ENCODE measurements at regions not wholly inside any gene's neighbourhood (a gene's known extent, or its start where the extent isn't known, plus 50 kb on each side); places are given as distances from the start of the nearest gene placed in this dataset.

DNA sequence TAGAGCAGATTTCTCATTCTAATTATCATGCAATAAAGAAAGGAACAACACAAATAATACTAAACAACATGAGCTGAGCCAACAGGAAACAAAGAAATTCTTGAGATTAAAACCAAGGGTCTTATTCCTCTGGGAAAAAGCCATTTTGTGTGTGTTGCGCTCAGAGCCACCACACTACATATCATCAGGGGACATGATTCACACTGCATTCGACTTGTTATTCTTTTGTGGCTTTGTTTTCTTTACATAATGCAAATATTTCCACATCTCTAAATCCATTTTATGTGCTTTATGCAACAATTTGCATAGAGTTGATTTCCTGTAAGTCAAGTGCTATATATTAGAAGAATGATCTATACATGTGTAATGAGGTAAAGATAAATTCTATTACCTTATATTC lies 719.6 kb downstream of the TBC1D32 start:
- TF ChIP-seq, protein P1, sequence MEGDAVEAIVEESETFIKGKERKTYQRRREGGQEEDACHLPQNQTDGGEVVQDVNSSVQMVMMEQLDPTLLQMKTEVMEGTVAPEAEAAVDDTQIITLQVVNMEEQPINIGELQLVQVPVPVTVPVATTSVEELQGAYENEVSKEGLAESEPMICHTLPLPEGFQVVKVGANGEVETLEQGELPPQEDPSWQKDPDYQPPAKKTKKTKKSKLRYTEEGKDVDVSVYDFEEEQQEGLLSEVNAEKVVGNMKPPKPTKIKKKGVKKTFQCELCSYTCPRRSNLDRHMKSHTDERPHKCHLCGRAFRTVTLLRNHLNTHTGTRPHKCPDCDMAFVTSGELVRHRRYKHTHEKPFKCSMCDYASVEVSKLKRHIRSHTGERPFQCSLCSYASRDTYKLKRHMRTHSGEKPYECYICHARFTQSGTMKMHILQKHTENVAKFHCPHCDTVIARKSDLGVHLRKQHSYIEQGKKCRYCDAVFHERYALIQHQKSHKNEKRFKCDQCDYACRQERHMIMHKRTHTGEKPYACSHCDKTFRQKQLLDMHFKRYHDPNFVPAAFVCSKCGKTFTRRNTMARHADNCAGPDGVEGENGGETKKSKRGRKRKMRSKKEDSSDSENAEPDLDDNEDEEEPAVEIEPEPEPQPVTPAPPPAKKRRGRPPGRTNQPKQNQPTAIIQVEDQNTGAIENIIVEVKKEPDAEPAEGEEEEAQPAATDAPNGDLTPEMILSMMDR (conservative IDR thresholded peaks at IDR 0.05) = no peak
- DNase-seq = no peak
- H3K27me3 ChIP-seq (ENCODE audit: insufficient read depth, low read length) = no peaks in the 10 kb centered on the region
- no peaks in the 10 kb centered on the region for H3K9me3 Mint-ChIP-seq
- no peak overlapping the region for H3K4me3 Mint-ChIP-seq
- no peaks in the 10 kb centered on the region for H3K79me2 ChIP-seq (ENCODE audit: insufficient read depth, low read length)
- no peaks in the 10 kb centered on the region for H4K20me1 ChIP-seq (ENCODE audit: control insufficient read depth, insufficient read depth, insufficient read length)
- H3K27me3 Mint-ChIP-seq (ENCODE audit: low read depth) = no peaks in the 10 kb centered on the region
- H3K4me2 ChIP-seq (ENCODE audit: insufficient read depth, insufficient read length, low read length) = no peak overlapping the region
- no peaks in the 10 kb centered on the region for H3K36me3 Mint-ChIP-seq (ENCODE audit: insufficient read depth in 1 of 3, low read depth in 3 of 3)
- WGBS (ENCODE audit: extremely low coverage, insufficient read length, low lambda C conversion rate) = no CpG with 5 or more reads among the region's 2 CpGs
- no peak overlapping the region for H4K5ac ChIP-seq (ENCODE audit: insufficient read length, low read depth, low read length)
- H3K4me1 Mint-ChIP-seq = no peaks in the 10 kb centered on the region
- H3K79me1 ChIP-seq (ENCODE audit: insufficient read depth, low read depth, low read length, poor library complexity, severe bottlenecking) = no peaks in the 10 kb centered on the region
- no peak overlapping the region for H3K9ac ChIP-seq (ENCODE audit: extremely low read depth, insufficient read length, low read length)
- no peaks in the 10 kb centered on the region; the same call in 1 of the 2 replicates for H3K4me1 ChIP-seq (ENCODE audit: insufficient read depth, low read length)
- no peak overlapping the region for H2BK5ac ChIP-seq (ENCODE audit: insufficient read length, low read length)
- no peak overlapping the region for H2AFZ ChIP-seq (ENCODE audit: low read length)
- no peak overlapping the region for H3K27ac ChIP-seq (ENCODE audit: insufficient read length, low read depth, low read length)
- no peak overlapping the region for H3K14ac ChIP-seq (ENCODE audit: insufficient read depth, low read length)
- H3K18ac ChIP-seq (ENCODE audit: insufficient read length, low read depth, low read length) = no peak overlapping the region
- no peak overlapping the region for H2BK120ac ChIP-seq (ENCODE audit: low read depth, low read length, poor library complexity, severe bottlenecking)
- H3T11ph ChIP-seq (ENCODE audit: low read length) = no peak overlapping the region
- H2BK12ac ChIP-seq (ENCODE audit: insufficient read length, low read depth, low read length) = no peak overlapping the region
- no peak overlapping the region for H2BK15ac ChIP-seq (ENCODE audit: low read depth, low read length)
- no peak overlapping the region for H3K23ac ChIP-seq (ENCODE audit: insufficient read length, low read depth, low read length)
- no peak overlapping the region for H2AK5ac ChIP-seq (ENCODE audit: insufficient read length, low read length)
- H3K23me2 ChIP-seq (ENCODE audit: insufficient read length, low read depth, low read length, poor library complexity, severe bottlenecking) = no peaks in the 10 kb centered on the region
- H3K4ac ChIP-seq (ENCODE audit: low read depth, low read length) = no peak overlapping the region
- no peak overlapping the region for H2BK20ac ChIP-seq (ENCODE audit: low read depth, low read length, poor library complexity, severe bottlenecking)
- H3K27ac Mint-ChIP-seq = no peak overlapping the region
- no peak overlapping the region for H4K91ac ChIP-seq (ENCODE audit: insufficient read length, low read depth, low read length)
- H3K56ac ChIP-seq (ENCODE audit: insufficient read length, low read depth, low read length) = no peak overlapping the region
- no peaks in the 10 kb centered on the region for H3K9me3 ChIP-seq (ENCODE audit: control insufficient read depth, low read depth, low read length)
- no peak overlapping the region for H4K8ac ChIP-seq (replicated peaks; ENCODE audit: insufficient read length, low read depth, low read length)

Measured in H9 (cell line).